ENCODE measurements at regions not wholly inside any gene's neighbourhood (a gene's known extent, or its start where the extent isn't known, plus 50 kb on each side); places are given as distances from the start of the nearest gene placed in this dataset.

- H3K36me3 ChIP-seq (ENCODE audit: control insufficient read depth, insufficient read depth, low read length): no peaks in the 10 kb centered on the region
- intact Hi-C loops (cut with micrococcal nuclease; ENCODE audit: unreplicated experiment): no loop called here
- H3K4me3 ChIP-seq (ENCODE audit: low read depth, low read length): no peak overlapping the region
- ChIA-PET POLR2A (no interaction called here), CTCF (no interaction called here)
- no peaks in the 10 kb centered on the region for H3K9me3 ChIP-seq
- H3K27me3 Mint-ChIP-seq (ENCODE audit: insufficient read depth, unreplicated experiment): no peaks in the 10 kb centered on the region
- BruUV-seq (replicated peaks): no TSS peak
- no peak for DNase-seq
- no peaks in the 10 kb centered on the region for H3K27me3 ChIP-seq (replicated peaks; ENCODE audit: control insufficient read depth, insufficient read depth, low read length)
- H3K27ac Mint-ChIP-seq (ENCODE audit: unreplicated experiment): no peak overlapping the region
- no peak overlapping the region for H3K4me3 Mint-ChIP-seq (ENCODE audit: unreplicated experiment)
- no peaks in the 10 kb centered on the region for H3K4me1 ChIP-seq
- no peak for TF ChIP-seq CTCF (IDR thresholded peaks at IDR 0.05; ENCODE audit: insufficient read depth in 1 of 2, low read depth in 1 of 2, low read length in 1 of 2, severe bottlenecking in 1 of 2, unreplicated experiment in 1 of 2)
- H3K4me1 Mint-ChIP-seq (ENCODE audit: low read depth, unreplicated experiment): no peaks in the 10 kb centered on the region
- H3K9me3 Mint-ChIP-seq (ENCODE audit: unreplicated experiment): no peaks in the 10 kb centered on the region
- no peaks in the 10 kb centered on the region for H3K36me3 Mint-ChIP-seq (ENCODE audit: insufficient read depth, unreplicated experiment)
These were observed 206.4 kb downstream of the PTPRC start for GRCh38 chr1:198845271-198845670.

- no peaks in the 10 kb centered on the region for H3K27me3 ChIP-seq (replicated peaks; ENCODE audit: control insufficient read depth, insufficient read depth, low read length)
- ChIA-PET POLR2A (no interaction called here), CTCF (no interaction called here)
- no peak overlapping the region for H3K4me3 ChIP-seq (ENCODE audit: low read depth, low read length)
- H3K9me3 ChIP-seq: no peaks in the 10 kb centered on the region
- Mint-ChIP-seq H3K27ac (ENCODE audit: unreplicated experiment) (no peak overlapping the region), H3K9me3 (ENCODE audit: unreplicated experiment) (no peaks in the 10 kb centered on the region), H3K4me1 (ENCODE audit: low read depth, unreplicated experiment) (no peaks in the 10 kb centered on the region), H3K36me3 (ENCODE audit: insufficient read depth, unreplicated experiment) (no peaks in the 10 kb centered on the region), H3K4me3 (ENCODE audit: unreplicated experiment) (no peak overlapping the region), H3K27me3 (ENCODE audit: insufficient read depth, unreplicated experiment) (no peaks in the 10 kb centered on the region)
- BruUV-seq (replicated peaks): no TSS peak
- no peak for TF ChIP-seq CTCF (IDR thresholded peaks at IDR 0.05; ENCODE audit: insufficient read depth in 1 of 2, low read depth in 1 of 2, low read length in 1 of 2, severe bottlenecking in 1 of 2, unreplicated experiment in 1 of 2)
- no peaks in the 10 kb centered on the region for H3K4me1 ChIP-seq
- DNase-seq: no peak
- H3K36me3 ChIP-seq (ENCODE audit: control insufficient read depth, insufficient read depth, low read length): no peaks in the 10 kb centered on the region
- intact Hi-C loops (cut with micrococcal nuclease; ENCODE audit: unreplicated experiment): no loop called here
These were observed 207.0 kb downstream of the PTPRC start for GRCh38 chr1:198845851-198846250.

GRCh38 chr1:198846556-198846955 lies 207.7 kb downstream of the PTPRC start:
- BruUV-seq (replicated peaks): no TSS peak
- ChIA-PET CTCF (no interaction called here), POLR2A (no interaction called here)
- Mint-ChIP-seq H3K36me3 (ENCODE audit: insufficient read depth, unreplicated experiment) (no peaks in the 10 kb centered on the region), H3K4me1 (ENCODE audit: low read depth, unreplicated experiment) (no peaks in the 10 kb centered on the region), H3K27ac (ENCODE audit: unreplicated experiment) (no peak overlapping the region), H3K9me3 (ENCODE audit: unreplicated experiment) (no peaks in the 10 kb centered on the region), H3K27me3 (ENCODE audit: insufficient read depth, unreplicated experiment) (no peaks in the 10 kb centered on the region), H3K4me3 (ENCODE audit: unreplicated experiment) (no peak overlapping the region)
- no peaks in the 10 kb centered on the region for H3K4me1 ChIP-seq
- intact Hi-C loops (cut with micrococcal nuclease; ENCODE audit: unreplicated experiment): no loop called here
- DNase-seq: no peak
- no peaks in the 10 kb centered on the region for H3K9me3 ChIP-seq
- H3K27me3 ChIP-seq (replicated peaks; ENCODE audit: control insufficient read depth, insufficient read depth, low read length): no peaks in the 10 kb centered on the region
- H3K4me3 ChIP-seq (ENCODE audit: low read depth, low read length): no peak overlapping the region
- no peaks in the 10 kb centered on the region for H3K36me3 ChIP-seq (ENCODE audit: control insufficient read depth, insufficient read depth, low read length)
- TF ChIP-seq CTCF (IDR thresholded peaks at IDR 0.05; ENCODE audit: insufficient read depth in 1 of 2, low read depth in 1 of 2, low read length in 1 of 2, severe bottlenecking in 1 of 2, unreplicated experiment in 1 of 2): no peak

Measured in Caco-2 (cell line).